ENCODE measurements at regions not wholly inside any gene's neighbourhood (a gene's known extent, or its start where the extent isn't known, plus 50 kb on each side); places are given as distances from the start of the nearest gene placed in this dataset.

DNA sequence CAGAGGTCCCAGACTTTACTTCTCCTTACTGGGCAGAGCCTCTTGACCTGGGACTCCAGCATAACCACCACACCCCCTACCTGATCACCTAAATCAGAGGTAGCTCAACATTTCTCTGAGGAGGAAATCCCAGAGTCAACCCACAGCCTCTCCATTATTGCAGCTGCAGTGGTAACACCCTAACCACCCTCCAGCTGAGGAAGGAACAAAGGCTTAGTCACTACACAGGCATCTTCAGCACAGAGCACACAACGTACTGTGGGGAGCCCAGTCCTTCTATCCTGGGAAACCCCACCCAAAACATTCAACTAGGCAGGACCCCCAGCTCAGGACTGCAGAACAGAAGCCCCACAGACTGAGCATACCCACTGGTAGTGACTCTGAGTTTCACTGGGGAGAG, 824.7 kb upstream of the SLITRK5 start:
- no peak for FAIRE-seq
- CTCF ChIA-PET = no interaction called here

DNA sequence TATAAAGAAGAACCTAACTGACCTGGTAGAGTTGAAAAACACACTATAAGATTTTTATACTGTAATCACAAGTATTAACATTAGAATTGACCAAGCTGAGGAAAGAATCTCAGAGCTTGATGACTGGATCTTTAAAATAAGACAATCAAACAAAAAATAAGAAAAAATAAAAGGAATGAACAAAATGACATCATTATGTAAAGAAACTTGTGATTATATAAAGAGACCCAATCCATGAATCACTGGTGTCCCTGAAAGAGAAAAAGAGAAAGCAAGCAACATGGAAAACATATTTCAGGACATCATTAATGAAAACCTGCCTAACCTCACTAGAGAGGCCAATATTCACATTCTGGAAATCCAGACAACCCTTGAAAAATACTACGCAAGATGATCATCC, 822.5 kb upstream of the SLITRK5 start:
- POLR2A ChIA-PET = no interaction called here
- Histone ChIP-seq H3K9me3 (no peaks in the 10 kb centered on the region), H3K27ac (no peak overlapping the region), H3K4me2 (no peak overlapping the region), H3K4me1 (no peaks in the 10 kb centered on the region), H3K4me3 (no peak overlapping the region)
- FAIRE-seq (no peak), DNase-seq (ENCODE audit: low read depth in 1 of 2, low spot score in 1 of 2) (no peak), ATAC-seq (no peak)
- TF ChIP-seq ZNF302 (CRISPR knock-in tag; IDR thresholded peaks at IDR 0.05) (no peak), PHF8 (IDR thresholded peaks at IDR 0.05; ENCODE audit: borderline replicate concordance, low read depth) (no peak), FOSL2 (IDR thresholded peaks at IDR 0.05) (no peak), FOSL2 (CRISPR knock-in tag; IDR thresholded peaks at IDR 0.05) (no peak), HOXB13 (CRISPR knock-in tag; IDR thresholded peaks at IDR 0.05; ENCODE audit: low read depth) (no peak), SREBF2 (IDR thresholded peaks at IDR 0.05) (no peak), RFX5 (IDR thresholded peaks at IDR 0.05) (no peak), JUNB (IDR thresholded peaks at IDR 0.05) (no peak), SMC3 (IDR thresholded peaks at IDR 0.05) (no peak), CEBPB (IDR thresholded peaks at IDR 0.05) (no peak), JUN (IDR thresholded peaks at IDR 0.05) (no peak), MAZ (IDR thresholded peaks at IDR 0.05; ENCODE audit: borderline replicate concordance, low read depth, low read length) (no peak), KDM1A (IDR thresholded peaks at IDR 0.05; ENCODE audit: low read depth) (no peak)
- TF ChIP-seq, protein P1, sequence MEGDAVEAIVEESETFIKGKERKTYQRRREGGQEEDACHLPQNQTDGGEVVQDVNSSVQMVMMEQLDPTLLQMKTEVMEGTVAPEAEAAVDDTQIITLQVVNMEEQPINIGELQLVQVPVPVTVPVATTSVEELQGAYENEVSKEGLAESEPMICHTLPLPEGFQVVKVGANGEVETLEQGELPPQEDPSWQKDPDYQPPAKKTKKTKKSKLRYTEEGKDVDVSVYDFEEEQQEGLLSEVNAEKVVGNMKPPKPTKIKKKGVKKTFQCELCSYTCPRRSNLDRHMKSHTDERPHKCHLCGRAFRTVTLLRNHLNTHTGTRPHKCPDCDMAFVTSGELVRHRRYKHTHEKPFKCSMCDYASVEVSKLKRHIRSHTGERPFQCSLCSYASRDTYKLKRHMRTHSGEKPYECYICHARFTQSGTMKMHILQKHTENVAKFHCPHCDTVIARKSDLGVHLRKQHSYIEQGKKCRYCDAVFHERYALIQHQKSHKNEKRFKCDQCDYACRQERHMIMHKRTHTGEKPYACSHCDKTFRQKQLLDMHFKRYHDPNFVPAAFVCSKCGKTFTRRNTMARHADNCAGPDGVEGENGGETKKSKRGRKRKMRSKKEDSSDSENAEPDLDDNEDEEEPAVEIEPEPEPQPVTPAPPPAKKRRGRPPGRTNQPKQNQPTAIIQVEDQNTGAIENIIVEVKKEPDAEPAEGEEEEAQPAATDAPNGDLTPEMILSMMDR (IDR thresholded peaks at IDR 0.05) = no peak
- TF ChIP-seq, protein P2, sequence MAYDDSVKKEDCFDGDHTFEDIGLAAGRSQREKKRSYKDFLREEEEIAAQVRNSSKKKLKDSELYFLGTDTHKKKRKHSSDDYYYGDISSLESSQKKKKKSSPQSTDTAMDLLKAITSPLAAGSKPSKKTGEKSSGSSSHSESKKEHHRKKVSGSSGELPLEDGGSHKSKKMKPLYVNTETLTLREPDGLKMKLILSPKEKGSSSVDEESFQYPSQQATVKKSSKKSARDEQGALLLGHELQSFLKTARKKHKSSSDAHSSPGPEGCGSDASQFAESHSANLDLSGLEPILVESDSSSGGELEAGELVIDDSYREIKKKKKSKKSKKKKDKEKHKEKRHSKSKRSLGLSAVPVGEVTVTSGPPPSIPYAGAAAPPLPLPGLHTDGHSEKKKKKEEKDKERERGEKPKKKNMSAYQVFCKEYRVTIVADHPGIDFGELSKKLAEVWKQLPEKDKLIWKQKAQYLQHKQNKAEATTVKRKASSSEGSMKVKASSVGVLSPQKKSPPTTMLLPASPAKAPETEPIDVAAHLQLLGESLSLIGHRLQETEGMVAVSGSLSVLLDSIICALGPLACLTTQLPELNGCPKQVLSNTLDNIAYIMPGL (CRISPR knock-in tag; IDR thresholded peaks at IDR 0.05; ENCODE audit: borderline replicate concordance) = no peak
- TF ChIP-seq, protein P3, sequence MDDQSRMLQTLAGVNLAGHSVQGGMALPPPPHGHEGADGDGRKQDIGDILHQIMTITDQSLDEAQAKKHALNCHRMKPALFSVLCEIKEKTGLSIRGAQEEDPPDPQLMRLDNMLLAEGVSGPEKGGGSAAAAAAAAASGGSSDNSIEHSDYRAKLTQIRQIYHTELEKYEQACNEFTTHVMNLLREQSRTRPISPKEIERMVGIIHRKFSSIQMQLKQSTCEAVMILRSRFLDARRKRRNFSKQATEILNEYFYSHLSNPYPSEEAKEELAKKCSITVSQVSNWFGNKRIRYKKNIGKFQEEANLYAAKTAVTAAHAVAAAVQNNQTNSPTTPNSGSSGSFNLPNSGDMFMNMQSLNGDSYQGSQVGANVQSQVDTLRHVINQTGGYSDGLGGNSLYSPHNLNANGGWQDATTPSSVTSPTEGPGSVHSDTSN (IDR thresholded peaks at IDR 0.05) = no peak
- CTCF ChIA-PET = no interaction called here
- 78% methylated on average over 1 of the region's 1 CpG for WGBS (ENCODE audit: missing lambda C conversion rate)

More for the DNA sequence above, 824.7 kb upstream of the SLITRK5 start:
- no CpG with 5 or more reads among the region's 1 CpG for WGBS (ENCODE audit: missing lambda C conversion rate)
- no peak overlapping the region for H3K4me2 ChIP-seq
- no peaks in the 10 kb centered on the region for H3K9me3 ChIP-seq
- POLR2A ChIA-PET = no interaction called here
- ATAC-seq (no peak), DNase-seq (ENCODE audit: low read depth in 1 of 2, low spot score in 1 of 2) (no peak)
- no peak for TF ChIP-seq MAFK (IDR thresholded peaks at IDR 0.05; ENCODE audit: partially characterized antibody)
- TF ChIP-seq CHD4 (IDR thresholded peaks at IDR 0.05; ENCODE audit: borderline replicate concordance) = no peak
- no peak for TF ChIP-seq RFX5 (IDR thresholded peaks at IDR 0.05)
- no peak overlapping the region for H3K27ac ChIP-seq
- H3K4me1 ChIP-seq = no peaks in the 10 kb centered on the region
- no peak overlapping the region for H3K4me3 ChIP-seq

DNA sequence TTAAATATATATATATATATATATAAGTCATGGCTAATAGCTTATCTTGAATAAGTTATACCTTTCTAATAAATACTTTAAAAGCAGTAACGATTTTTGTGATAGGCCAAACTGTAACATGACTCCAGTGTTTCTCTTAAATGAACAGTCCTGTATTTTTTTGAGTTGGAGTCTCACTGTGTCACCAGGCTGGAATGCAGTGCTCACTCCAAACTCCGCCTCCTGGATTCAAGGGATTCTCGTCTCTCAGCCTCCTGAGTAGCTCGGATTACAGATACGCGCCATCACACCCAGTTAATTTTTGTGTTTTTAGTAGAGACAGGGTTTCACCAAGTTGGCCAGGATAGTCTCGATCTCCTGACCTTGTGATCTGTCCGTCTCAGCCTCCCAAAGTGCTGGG, 814.2 kb upstream of the SLITRK5 start:
- Histone ChIP-seq H3K4me3 (no peak overlapping the region), H3K4me1 (no peaks in the 10 kb centered on the region), H3K4me2 (no peak overlapping the region), H3K9me3 (no peaks in the 10 kb centered on the region), H3K27ac (no peak overlapping the region)
- FAIRE-seq (no peak), ATAC-seq (no peak), DNase-seq (ENCODE audit: low read depth in 1 of 2, low spot score in 1 of 2) (no peak)
- TF ChIP-seq PHF8 (IDR thresholded peaks at IDR 0.05; ENCODE audit: borderline replicate concordance, low read depth) (no peak), MAFK (IDR thresholded peaks at IDR 0.05; ENCODE audit: partially characterized antibody) (no peak), HDAC2 (IDR thresholded peaks at IDR 0.05) (no peak)
- ChIA-PET POLR2A (no interaction called here), CTCF (no interaction called here)
- WGBS (ENCODE audit: missing lambda C conversion rate) = 53% methylated on average over 8 of the region's 8 CpGs
